SK-N-SH treated with all-trans-retinoic acid at 6 μM for 48 hours (cell line): ENCODE measurements at regions not wholly inside any gene's neighbourhood (a gene's known extent, or its start where the extent isn't known, plus 50 kb on each side); places are given as distances from the start of the nearest gene placed in this dataset.

Experiments
- ARNTL ChIP-seq: fragments of 450-650 bp; formaldehyde crosslinking; IDR thresholded peaks from 2 replicates; pipeline ENCODE4 v1.5.0; 2020; ENCODE audit warnings: low read depth, mild to moderate bottlenecking, moderate library complexity, borderline replicate concordance
- CREB5 ChIP-seq: fragments of 250-450 bp; sonication (Bioruptor Pico); IDR thresholded peaks from 2 replicates; pipeline ENCODE4 v1.5.1; 2020; ENCODE audit warnings: low read depth, mild to moderate bottlenecking, moderate library complexity
- ISL1 ChIP-seq: fragments of 250-450 bp; sonication (Bioruptor Pico); IDR thresholded peaks from 2 replicates; pipeline ENCODE4 v2.1.2; 2022; ENCODE audit warnings: mild to moderate bottlenecking, moderate library complexity
- RARB ChIP-seq: fragments of 250-450 bp; sonication (Bioruptor Pico); IDR thresholded peaks from 2 replicates; pipeline ENCODE4 v1.8.0; 2021; ENCODE audit warnings: mild to moderate bottlenecking, moderate library complexity
- SNAI2 ChIP-seq: fragments of 250-450 bp; sonication (Bioruptor Pico); IDR thresholded peaks from 2 replicates; pipeline ENCODE4 v1.5.0; 2020; ENCODE audit warnings: mild to moderate bottlenecking, moderate library complexity
- TOX ChIP-seq: fragments of 250-450 bp; sonication (Bioruptor Pico); IDR thresholded peaks from 2 replicates; pipeline ENCODE4 v1.8.0; 2021; ENCODE audit warnings: mild to moderate bottlenecking, moderate library complexity, borderline replicate concordance

DNA sequence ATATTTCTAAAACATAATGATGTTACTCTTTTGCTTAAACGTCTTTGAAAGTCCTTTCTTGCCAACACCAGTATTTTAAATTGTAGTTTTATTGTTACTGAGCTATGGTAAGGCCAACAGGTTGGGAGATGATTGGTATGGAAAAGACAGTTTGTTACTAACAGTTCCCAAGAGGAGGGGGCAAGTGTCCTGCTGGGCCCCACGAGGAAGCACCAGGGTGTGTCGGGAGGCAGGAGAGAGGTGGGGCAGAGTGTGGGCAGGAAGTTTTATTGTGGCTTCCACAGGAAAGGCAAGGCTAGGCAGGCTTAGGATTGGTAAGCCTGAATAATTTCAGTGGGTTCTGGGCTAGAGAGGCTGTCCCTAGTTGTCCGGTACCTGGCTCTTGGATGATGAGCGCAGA is 134.3 kb downstream of the SOCS6 start:
- no peak for TF ChIP-seq TOX (CRISPR knock-in tag)
- TF ChIP-seq RARB (CRISPR knock-in tag), result no peak
- TF ChIP-seq ARNTL (CRISPR knock-in tag), result no peak
- no peak for TF ChIP-seq ISL1 (CRISPR knock-in tag)
- no peak for TF ChIP-seq CREB5 (CRISPR knock-in tag)
- TF ChIP-seq SNAI2 (CRISPR knock-in tag), result no peak
